ENCODE measurements at regions not wholly inside any gene's neighbourhood (a gene's known extent, or its start where the extent isn't known, plus 50 kb on each side); places are given as distances from the start of the nearest gene placed in this dataset.

GRCh38 chr13:106275446-106276032 lies 259.9 kb downstream of the EFNB2 start:
- Mint-ChIP-seq H3K36me3 (no peaks in the 10 kb centered on the region), H3K27me3 (no peaks in the 10 kb centered on the region), H3K27ac (no peak overlapping the region), H3K4me3 (no peak overlapping the region), H3K4me1 (no peaks in the 10 kb centered on the region), H3K9me3 (peaks cover 0 to 2% (median 0%) of the 10 kb centered on the region in 7 donors)
- Histone ChIP-seq H3K4me3 (ENCODE audit: low read depth, low read length) (no peak overlapping the region), H3K36me3 (ENCODE audit: control insufficient read depth, insufficient read depth, low read length) (no peaks in the 10 kb centered on the region), H3K4me1 (ENCODE audit: control insufficient read depth, insufficient read depth, low read length, poor library complexity, severe bottlenecking) (no peaks in the 10 kb centered on the region), H3K27me3 (ENCODE audit: control insufficient read depth, insufficient read depth, low read length) (no peaks in the 10 kb centered on the region), H3K9me3 (ENCODE audit: control insufficient read depth in 2 of 2, low read length in 2 of 2) (no peaks in the 10 kb centered on the region), H3K27ac (ENCODE audit: insufficient read depth, low read length, poor library complexity, severe bottlenecking) (no peak overlapping the region)
- no peak for ATAC-seq (ENCODE audit: low read depth in 2 of 2)
- no peak for DNase-seq

GRCh38 chr13:106274551-106275203 lies 260.8 kb downstream of the EFNB2 start:
- H3K27ac ChIP-seq (ENCODE audit: insufficient read depth, low read length, poor library complexity, severe bottlenecking), result no peak overlapping the region
- no peaks in the 10 kb centered on the region for H3K27me3 ChIP-seq (ENCODE audit: control insufficient read depth, insufficient read depth, low read length)
- no peaks in the 10 kb centered on the region for H3K4me1 ChIP-seq (ENCODE audit: control insufficient read depth, insufficient read depth, low read length, poor library complexity, severe bottlenecking)
- Mint-ChIP-seq H3K36me3 (no peaks in the 10 kb centered on the region), H3K27me3 (no peaks in the 10 kb centered on the region), H3K4me1 (no peaks in the 10 kb centered on the region), H3K27ac (no peak overlapping the region), H3K4me3 (no peak overlapping the region), H3K9me3 (peaks cover 0 to 5% (median 0%) of the 10 kb centered on the region in 7 donors)
- H3K4me3 ChIP-seq (ENCODE audit: low read depth, low read length), result no peak overlapping the region
- no peaks in the 10 kb centered on the region for H3K9me3 ChIP-seq (ENCODE audit: control insufficient read depth in 2 of 2, low read length in 2 of 2)
- ATAC-seq (ENCODE audit: low read depth in 2 of 2), result no peak
- DNase-seq, result no peak
- no peaks in the 10 kb centered on the region for H3K36me3 ChIP-seq (ENCODE audit: control insufficient read depth, insufficient read depth, low read length)

- Mint-ChIP-seq H3K4me3 (no peak overlapping the region), H3K9me3 (peaks cover 0 to 6% (median 1%) of the 10 kb centered on the region in 7 donors), H3K27ac (no peak overlapping the region), H3K27me3 (no peaks in the 10 kb centered on the region), H3K36me3 (no peaks in the 10 kb centered on the region), H3K4me1 (no peaks in the 10 kb centered on the region)
- Histone ChIP-seq H3K27me3 (ENCODE audit: control insufficient read depth, insufficient read depth, low read length) (no peaks in the 10 kb centered on the region), H3K36me3 (ENCODE audit: control insufficient read depth, insufficient read depth, low read length) (no peaks in the 10 kb centered on the region), H3K4me1 (ENCODE audit: control insufficient read depth, insufficient read depth, low read length, poor library complexity, severe bottlenecking) (no peaks in the 10 kb centered on the region), H3K27ac (ENCODE audit: insufficient read depth, low read length, poor library complexity, severe bottlenecking) (no peak overlapping the region), H3K9me3 (ENCODE audit: control insufficient read depth in 2 of 2, low read length in 2 of 2) (no peaks in the 10 kb centered on the region), H3K4me3 (ENCODE audit: low read depth, low read length) (no peak overlapping the region)
- no peak for ATAC-seq (ENCODE audit: low read depth in 2 of 2)
- DNase-seq, result no peak
These were observed 271.7 kb downstream of the EFNB2 start for GRCh38 chr13:106263801-106264200.

- ATAC-seq (ENCODE audit: low read depth in 2 of 2), result no peak
- H3K4me1 Mint-ChIP-seq, result no peaks in the 10 kb centered on the region
- Histone ChIP-seq H3K27ac (ENCODE audit: insufficient read depth, low read length, poor library complexity, severe bottlenecking) (no peak overlapping the region), H3K9me3 (ENCODE audit: control insufficient read depth in 2 of 2, low read length in 2 of 2) (no peaks in the 10 kb centered on the region), H3K27me3 (ENCODE audit: control insufficient read depth, insufficient read depth, low read length) (no peaks in the 10 kb centered on the region), H3K4me1 (ENCODE audit: control insufficient read depth, insufficient read depth, low read length, poor library complexity, severe bottlenecking) (no peaks in the 10 kb centered on the region), H3K36me3 (ENCODE audit: control insufficient read depth, insufficient read depth, low read length) (no peaks in the 10 kb centered on the region), H3K4me3 (ENCODE audit: low read depth, low read length) (no peak overlapping the region)
- no peaks in the 10 kb centered on the region for H3K36me3 Mint-ChIP-seq
- peaks cover 0 to 6% (median 1%) of the 10 kb centered on the region in 7 donors for H3K9me3 Mint-ChIP-seq
- DNase-seq, result no peak
- H3K27ac Mint-ChIP-seq, result no peak overlapping the region
- H3K4me3 Mint-ChIP-seq, result no peak overlapping the region
- no peaks in the 10 kb centered on the region for H3K27me3 Mint-ChIP-seq
These were observed 272.6 kb downstream of the EFNB2 start for GRCh38 chr13:106262886-106263285.

- no peak overlapping the region for H3K4me3 Mint-ChIP-seq
- ATAC-seq (ENCODE audit: low read depth in 2 of 2), result no peak
- H3K9me3 Mint-ChIP-seq, result peaks cover 0 to 6% (median 1%) of the 10 kb centered on the region in 7 donors
- DNase-seq, result no peak
- Histone ChIP-seq H3K27me3 (ENCODE audit: control insufficient read depth, insufficient read depth, low read length) (no peaks in the 10 kb centered on the region), H3K4me1 (ENCODE audit: control insufficient read depth, insufficient read depth, low read length, poor library complexity, severe bottlenecking) (no peaks in the 10 kb centered on the region), H3K4me3 (ENCODE audit: low read depth, low read length) (no peak overlapping the region), H3K27ac (ENCODE audit: insufficient read depth, low read length, poor library complexity, severe bottlenecking) (no peak overlapping the region), H3K36me3 (ENCODE audit: control insufficient read depth, insufficient read depth, low read length) (no peaks in the 10 kb centered on the region), H3K9me3 (ENCODE audit: control insufficient read depth in 2 of 2, low read length in 2 of 2) (peaks cover 0 to 2% of the 10 kb centered on the region in 2 experiments)
- no peak overlapping the region for H3K27ac Mint-ChIP-seq
- H3K27me3 Mint-ChIP-seq, result no peaks in the 10 kb centered on the region
- no peaks in the 10 kb centered on the region for H3K4me1 Mint-ChIP-seq
- H3K36me3 Mint-ChIP-seq, result no peaks in the 10 kb centered on the region
These were observed 274.0 kb downstream of the EFNB2 start for GRCh38 chr13:106261450-106261849.

GRCh38 chr13:106260352-106260751 lies 275.1 kb downstream of the EFNB2 start:
- Mint-ChIP-seq H3K9me3 (peaks cover 0 to 6% (median 2%) of the 10 kb centered on the region in 7 donors), H3K27ac (no peak overlapping the region), H3K36me3 (no peaks in the 10 kb centered on the region), H3K27me3 (no peaks in the 10 kb centered on the region), H3K4me1 (no peaks in the 10 kb centered on the region), H3K4me3 (no peak overlapping the region)
- no peak for ATAC-seq (ENCODE audit: low read depth in 2 of 2)
- Histone ChIP-seq H3K27ac (ENCODE audit: insufficient read depth, low read length, poor library complexity, severe bottlenecking) (no peak overlapping the region), H3K27me3 (ENCODE audit: control insufficient read depth, insufficient read depth, low read length) (no peaks in the 10 kb centered on the region), H3K9me3 (ENCODE audit: control insufficient read depth in 2 of 2, low read length in 2 of 2) (peaks cover 0 to 2% of the 10 kb centered on the region in 2 experiments), H3K4me1 (ENCODE audit: control insufficient read depth, insufficient read depth, low read length, poor library complexity, severe bottlenecking) (no peaks in the 10 kb centered on the region), H3K36me3 (ENCODE audit: control insufficient read depth, insufficient read depth, low read length) (no peaks in the 10 kb centered on the region), H3K4me3 (ENCODE audit: low read depth, low read length) (no peak overlapping the region)
- no peak for DNase-seq

GRCh38 chr13:106259928-106260327 lies 275.5 kb downstream of the EFNB2 start:
- H3K27ac ChIP-seq (ENCODE audit: insufficient read depth, low read length, poor library complexity, severe bottlenecking), result no peak overlapping the region
- H3K4me1 Mint-ChIP-seq, result no peaks in the 10 kb centered on the region
- no peak for ATAC-seq (ENCODE audit: low read depth in 2 of 2)

GRCh38 chr13:106246666-106247188 lies 288.7 kb downstream of the EFNB2 start:
- Histone ChIP-seq H3K4me3 (ENCODE audit: low read depth, low read length) (no peak overlapping the region), H3K27ac (ENCODE audit: insufficient read depth, low read length, poor library complexity, severe bottlenecking) (no peak overlapping the region), H3K36me3 (ENCODE audit: control insufficient read depth, insufficient read depth, low read length) (no peaks in the 10 kb centered on the region), H3K9me3 (ENCODE audit: control insufficient read depth in 2 of 2, low read length in 2 of 2) (no peaks in the 10 kb centered on the region), H3K27me3 (ENCODE audit: control insufficient read depth, insufficient read depth, low read length) (no peaks in the 10 kb centered on the region), H3K4me1 (ENCODE audit: control insufficient read depth, insufficient read depth, low read length, poor library complexity, severe bottlenecking) (no peaks in the 10 kb centered on the region)
- Mint-ChIP-seq H3K4me1 (no peaks in the 10 kb centered on the region), H3K9me3 (peaks cover 0 to 5% (median 1%) of the 10 kb centered on the region in 7 donors), H3K4me3 (no peak overlapping the region), H3K27me3 (peaks cover 6% of the 10 kb centered on the region), H3K27ac (no peak overlapping the region), H3K36me3 (no peaks in the 10 kb centered on the region)
- no peak for ATAC-seq (ENCODE audit: low read depth in 2 of 2)
- DNase-seq, result no peak

More at GRCh38 chr13:106259928-106260327, 275.5 kb downstream of the EFNB2 start:
- H3K36me3 Mint-ChIP-seq, result no peaks in the 10 kb centered on the region
- Histone ChIP-seq H3K4me1 (ENCODE audit: control insufficient read depth, insufficient read depth, low read length, poor library complexity, severe bottlenecking) (no peaks in the 10 kb centered on the region), H3K4me3 (ENCODE audit: low read depth, low read length) (no peak overlapping the region), H3K27me3 (ENCODE audit: control insufficient read depth, insufficient read depth, low read length) (no peaks in the 10 kb centered on the region), H3K9me3 (ENCODE audit: control insufficient read depth in 2 of 2, low read length in 2 of 2) (peaks cover 0 to 2% of the 10 kb centered on the region in 2 experiments), H3K36me3 (ENCODE audit: control insufficient read depth, insufficient read depth, low read length) (no peaks in the 10 kb centered on the region)
- H3K4me3 Mint-ChIP-seq, result no peak overlapping the region
- no peak overlapping the region for H3K27ac Mint-ChIP-seq
- H3K9me3 Mint-ChIP-seq, result peaks cover 0 to 6% (median 2%) of the 10 kb centered on the region in 7 donors
- DNase-seq, result no peak
- H3K27me3 Mint-ChIP-seq, result no peaks in the 10 kb centered on the region

Measured in CD4-positive, CD25-positive, alpha-beta regulatory T cell (primary cell).